A549 (cell line): ENCODE measurements at regions not wholly inside any gene's neighbourhood (a gene's known extent, or its start where the extent isn't known, plus 50 kb on each side); places are given as distances from the start of the nearest gene placed in this dataset.

Experiments used
- ATAC-seq, 2 experiments: fragments of 200-7000 bp in 1 of 2; fragments of >200 bp in 1 of 2; cut with Nextera tagmentation in 1 of 2; cut with Tn5 transposase in 1 of 2; 3 replicates each; pipeline versions ENCODE4 v1.8.0 to v1.9.1; 2018 to 2020; ENCODE audit warnings: mild to moderate bottlenecking in 1 of 2, moderate library complexity in 1 of 2
- CTCF ChIA-PET: fragments of 300-600 bp; sonication (Branson Sonifier 250); formaldehyde crosslinking; extraction: SDS; loops from one replicate; lab custom pipeline; 2021; ENCODE audit warnings: antibody characterized with exemption, inconsistent platforms; lab: Yijun Ruan, JAX
- POLR2A ChIA-PET: fragments of 350-600 bp; formaldehyde crosslinking; extraction: SDS; loops from one replicate; lab custom pipeline; 2021; ENCODE audit warnings: antibody characterized with exemption, inconsistent platforms; lab: Yijun Ruan, JAX
- DNase-seq, 2 experiments: peaks; one replicate each; pipeline versions ENCODE4 v3.0.0 to v3.0.0-alpha.2; 2011 to 2016; ENCODE audit warnings: low read depth in 1 of 2, low spot score in 1 of 2
- FAIRE-seq: peaks from 2 replicates; lab custom pipeline; 2011; peaks lifted over from hg19 to GRCh38; lab: Jason Lieb, UNC
- H3K27ac ChIP-seq, 2 experiments: fragments of >200 bp; sonication (Bioruptor Twin); formaldehyde crosslinking; 3 replicates each; pipeline ENCODE4 v1.5.1; 2016 to 2017
- H3K4me1 ChIP-seq: fragments of >200 bp; sonication (Bioruptor Twin); formaldehyde crosslinking; 3 replicates; pipeline ENCODE4 v1.6.1; 2016
- H3K4me2 ChIP-seq: fragments of >200 bp; sonication (Bioruptor Twin); formaldehyde crosslinking; 3 replicates; pipeline ENCODE4 v1.6.1; 2016
- H3K4me3 ChIP-seq: fragments of >200 bp; sonication (Bioruptor Twin); formaldehyde crosslinking; 3 replicates; pipeline ENCODE4 v1.5.1; 2016
- H3K9me3 ChIP-seq: fragments of >200 bp; sonication (Bioruptor Twin); formaldehyde crosslinking; 3 replicates; pipeline ENCODE4 v1.6.1; 2016
- BCL3 ChIP-seq: fragments of >200 bp; sonication (Bioruptor Twin); formaldehyde crosslinking; IDR thresholded peaks from 3 replicates; pipeline ENCODE4 v1.6.1; 2016
- BHLHE40 ChIP-seq: IDR thresholded peaks from 2 replicates; pipeline ENCODE4 v1.6.1; 2012; ENCODE audit warnings: low read depth, low read length, inconsistent platforms
- CBX2 ChIP-seq: fragments of 200-600 bp; sonication (generic); IDR thresholded peaks from 2 replicates; pipeline ENCODE4 v1.6.1; 2016; ENCODE audit warnings: low read depth, mild to moderate bottlenecking, borderline replicate concordance
- CBX8 ChIP-seq: fragments of 200-600 bp; sonication (generic); IDR thresholded peaks from 2 replicates; pipeline ENCODE4 v1.6.1; 2016
- CHD2 ChIP-seq: fragments of 150-350 bp; IDR thresholded peaks from 2 replicates; pipeline ENCODE4 v1.6.1; 2014; ENCODE audit warnings: low read length; ENCODE audit not compliant: partially characterized antibody
- CTCF ChIP-seq: fragments of >200 bp; sonication (Bioruptor Twin); formaldehyde crosslinking; IDR thresholded peaks from 3 replicates; pipeline ENCODE4 v1.5.1; 2016
- ELK1 ChIP-seq: fragments of 150-350 bp; IDR thresholded peaks from 2 replicates; pipeline ENCODE4 v1.6.1; 2014; ENCODE audit warnings: low read depth, mild to moderate bottlenecking, low read length
- EP300 ChIP-seq, 2 experiments: fragments of >200 bp; sonication (Bioruptor Twin); formaldehyde crosslinking; IDR thresholded peaks; 2 replicates in 1 of 2; 3 replicates in 1 of 2; pipeline ENCODE4 v1.6.1; 2016 to 2017
- HDAC2 ChIP-seq: fragments of 200-600 bp; sonication (generic); IDR thresholded peaks from 2 replicates; pipeline ENCODE4 v1.6.1; 2016
- HES2 ChIP-seq: fragments of >200 bp; sonication (Bioruptor Twin); formaldehyde crosslinking; IDR thresholded peaks from 2 replicates; pipeline ENCODE4 v1.6.1; 2016
- HEYL ChIP-seq: fragments of 250-450 bp; sonication (Bioruptor Pico); IDR thresholded peaks from 2 replicates; pipeline ENCODE4 v1.8.0; 2021; ENCODE audit warnings: mild to moderate bottlenecking, moderate library complexity
- HOXB5 ChIP-seq: fragments of 250-450 bp; sonication (Bioruptor Pico); IDR thresholded peaks from 2 replicates; pipeline ENCODE4 v1.5.0; 2020; ENCODE audit warnings: mild to moderate bottlenecking, moderate library complexity
- KDM1A ChIP-seq: fragments of 200-600 bp; sonication (generic); IDR thresholded peaks from 2 replicates; pipeline ENCODE4 v1.6.1; 2016; ENCODE audit warnings: low read depth, mild to moderate bottlenecking
- MAFK ChIP-seq: fragments of 450-650 bp; IDR thresholded peaks from 2 replicates; pipeline ENCODE4 v1.6.1; 2014; ENCODE audit not compliant: partially characterized antibody
- MAZ ChIP-seq: fragments of 150-350 bp; IDR thresholded peaks from 2 replicates; pipeline ENCODE4 v1.6.1; 2014; ENCODE audit warnings: antibody characterized with exemption, low read depth, low read length, borderline replicate concordance
- NFE2L2 ChIP-seq: fragments of 150-350 bp; conservative IDR thresholded peaks from 2 replicates; pipeline ENCODE4 v1.6.1; 2014; ENCODE audit warnings: low read length
- PBX3 ChIP-seq: IDR thresholded peaks from 2 replicates; pipeline ENCODE4 v1.6.1; 2012
- POLR2A ChIP-seq: IDR thresholded peaks from 2 replicates; pipeline ENCODE4 v1.6.1; 2012; ENCODE audit warnings: mild to moderate bottlenecking, low read length
- RAD21 ChIP-seq, 2 experiments: fragments of >200 bp in 1 of 2; sonication (Bioruptor Twin) in 1 of 2; formaldehyde crosslinking in 1 of 2; IDR thresholded peaks in 1 of 2; conservative IDR thresholded peaks in 1 of 2; 2 replicates in 1 of 2; 3 replicates in 1 of 2; pipeline ENCODE4 v1.6.1; 2012 to 2018; ENCODE audit warnings: inconsistent platforms in 1 of 2
- SMC3 ChIP-seq: fragments of >200 bp; sonication (Bioruptor Twin); formaldehyde crosslinking; IDR thresholded peaks from 3 replicates; pipeline ENCODE4 v1.6.1; 2018; ENCODE audit warnings: inconsistent platforms
- TFCP2L1 ChIP-seq: fragments of 250-450 bp; sonication (Bioruptor Pico); IDR thresholded peaks from 2 replicates; pipeline ENCODE4 v1.5.0; 2021; ENCODE audit warnings: mild to moderate bottlenecking
- USF2 ChIP-seq: fragments of 450-650 bp; IDR thresholded peaks from 2 replicates; pipeline ENCODE4 v1.6.1; 2014; ENCODE audit warnings: antibody characterized with exemption
- ZFP36 ChIP-seq: fragments of 450-650 bp; IDR thresholded peaks from 2 replicates; pipeline ENCODE4 v1.6.1; 2014; ENCODE audit warnings: borderline replicate concordance; ENCODE audit not compliant: partially characterized antibody
- ZNF302 ChIP-seq: fragments of 250-450 bp; sonication (Bioruptor Pico); IDR thresholded peaks from 2 replicates; pipeline ENCODE4 v1.9.0; 2021; ENCODE audit warnings: inconsistent platforms, mild to moderate bottlenecking, moderate library complexity
- ZSCAN20 ChIP-seq: fragments of 250-450 bp; sonication (Bioruptor Pico); IDR thresholded peaks from 2 replicates; pipeline ENCODE4 v1.8.0; 2022; ENCODE audit warnings: mild to moderate bottlenecking, moderate library complexity
- WGBS: methylation state at CpG from one replicate; pipeline ENCODE4 v1.1.6; 2017; ENCODE audit errors: missing lambda C conversion rate; 5-methylcytosine and 5-hydroxymethylcytosine counted together

GRCh38 chr2:18845854-18846445, 256.6 kb upstream of the NT5C1B start (continued):
- TF ChIP-seq PBX3 (no peak), KDM1A (no peak), HOXB5 (CRISPR knock-in tag) (no peak), EP300 (IDR thresholded peaks at IDR 0.05) (no peak), HES2 (no peak), SMC3 (no peak)

GRCh38 chr2:18842836-18843235, 253.5 kb upstream of the NT5C1B start:
- Histone ChIP-seq H3K4me1 (no peaks in the 10 kb centered on the region), H3K27ac (no peak overlapping the region), H3K9me3 (no peaks in the 10 kb centered on the region), H3K4me3 (no peak overlapping the region), H3K4me2 (no peak overlapping the region)
- ATAC-seq (no peak), FAIRE-seq (no peak), DNase-seq (no peak)
- TF ChIP-seq HEYL (CRISPR knock-in tag) (no peak), ZSCAN20 (no peak), ZFP36 (no peak), CTCF (no peak), MAFK (no peak), ZNF302 (CRISPR knock-in tag) (no peak), BHLHE40 (no peak)
- WGBS = 59% methylated on average over 5 of the region's 5 CpGs
- ChIA-PET CTCF (interaction anchor here (3.8 kb wide), 1 partner anchor 12 kb away, joined by 14 read pairs; no protein-coding TSS in a partner anchor), POLR2A (no interaction called here)

GRCh38 chr2:18841248-18842150, 252.1 kb upstream of the NT5C1B start:
- CTCF ChIA-PET = interaction anchor here (0.5 to 1.7 kb wide), 4 partner anchors 13 to 1022 kb away, joined by 3 to 5 read pairs (median 4); no protein-coding TSS in a partner anchor
- no peak for ATAC-seq

GRCh38 chr2:18837240-18837639, 247.9 kb upstream of the NT5C1B start:
- CTCF ChIA-PET = no interaction called here
- ATAC-seq (no peak), FAIRE-seq (no peak), DNase-seq (no peak)
- Histone ChIP-seq H3K4me3 (no peak overlapping the region), H3K9me3 (no peaks in the 10 kb centered on the region)
- TF ChIP-seq PBX3 (no peak), BCL3 (no peak), USF2 (no peak), CBX2 (no peak), ELK1 (no peak), CBX8 (no peak), TFCP2L1 (CRISPR knock-in tag) (no peak), POLR2A (no peak)
- TF ChIP-seq, all 56 proteins: peak for 0
- 68% methylated on average over 1 of the region's 1 CpG for WGBS
- POLR2A ChIA-PET = no interaction called here
- Histone ChIP-seq H3K4me2 (no peak overlapping the region), H3K27ac (no peak overlapping the region), H3K4me1 (peaks cover 7% of the 10 kb centered on the region; the same call in 1 of the 3 replicates)

More at GRCh38 chr2:18841248-18842150, 252.1 kb upstream of the NT5C1B start:
- no peak overlapping the region for H3K4me2 ChIP-seq
- POLR2A ChIA-PET = interaction anchor here (0.6 kb wide), 1 partner anchor 30 kb away, joined by 4 read pairs; no protein-coding TSS in a partner anchor
- DNase-seq (no peak), FAIRE-seq (no peak)
- 55% methylated on average over 4 of the region's 4 CpGs for WGBS
- no peak overlapping the region for H3K27ac ChIP-seq
- no peak overlapping the region for H3K4me3 ChIP-seq
- no peaks in the 10 kb centered on the region for H3K9me3 ChIP-seq
- no peaks in the 10 kb centered on the region for H3K4me1 ChIP-seq
- TF ChIP-seq MAZ = no peak
- TF ChIP-seq HDAC2 = no peak
- TF ChIP-seq NFE2L2 = no peak
- TF ChIP-seq CHD2 = no peak
- no peak for TF ChIP-seq RAD21 (conservative IDR thresholded peaks at IDR 0.05 in 1 of 2, IDR thresholded peaks at IDR 0.05 in 1 of 2)
- no peak for TF ChIP-seq SMC3
